Right atrium auricular region (tissue), 2 donors: ENCODE measurements at regions not wholly inside any gene's neighbourhood (a gene's known extent, or its start where the extent isn't known, plus 50 kb on each side); places are given as distances from the start of the nearest gene placed in this dataset.
"Not testable (repeated sequence)": the region's sequence is repeated elsewhere in the genome, so short reads cannot be mapped to it uniquely, and the experiment has no call there.

Experiments used
- DNase-seq: peaks from one replicate; pipeline ENCODE4 v3.0.0-alpha.2; 2019; ENCODE audit warnings: low spot score
- H3K27ac ChIP-seq, 2 donors: fragments of 200-600 bp; sonication (generic); 1 replicate in 1 of 2; 2 replicates in 1 of 2; pipeline ENCODE4 v1.5.1; 2016 to 2019
- H3K27me3 ChIP-seq, 2 donors: fragments of 200-600 bp; sonication (generic); one replicate each; pipeline versions ENCODE4 v1.5.1 to v1.6.0; 2017 to 2019
- H3K36me3 ChIP-seq: fragments of 200-600 bp; sonication (generic); one replicate; pipeline ENCODE4 v1.5.1; 2016
- H3K4me1 ChIP-seq, 2 donors: fragments of 200-600 bp; sonication (generic); one replicate each; pipeline versions ENCODE4 v1.5.1 to v1.6.0; 2017 to 2019
- H3K4me3 ChIP-seq, 2 donors: fragments of 200-600 bp; sonication (generic); 1 replicate in 1 of 2; 2 replicates in 1 of 2; pipeline ENCODE4 v1.5.1; 2017 to 2019; ENCODE audit warnings: mild to moderate bottlenecking in 1 of 2, moderate library complexity in 1 of 2
- H3K9me3 ChIP-seq, 2 donors: fragments of 200-600 bp; sonication (generic); one replicate each; pipeline ENCODE4 v1.5.1; 2019
- TF ChIP-seq, protein P1 (sequence below), 2 donors: fragments of 200-600 bp; sonication (generic); IDR thresholded peaks; one replicate each; pipeline ENCODE4 v1.5.1; 2019; ENCODE audit warnings: antibody characterized with exemption in 2 of 2

DNA sequence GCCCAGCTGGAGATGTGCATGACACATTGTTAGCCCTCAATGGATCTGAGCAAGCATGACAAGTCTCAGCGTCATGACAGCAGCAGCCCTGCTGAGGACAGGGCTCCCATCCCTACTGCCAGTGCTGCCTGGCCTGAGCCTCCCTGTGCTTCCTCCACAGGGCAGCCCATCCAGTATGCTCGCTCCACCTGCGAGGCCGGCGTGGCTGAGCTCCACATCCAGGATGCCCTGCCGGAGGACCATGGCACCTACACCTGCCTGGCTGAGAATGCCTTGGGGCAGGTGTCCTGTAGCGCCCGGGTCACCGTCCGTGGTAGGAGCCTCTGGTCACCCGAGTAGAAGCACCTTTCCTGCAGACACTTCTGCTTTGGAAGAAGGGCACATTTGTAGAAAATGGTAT lies 85.8 kb upstream of the OSBPL11 start:
- Histone ChIP-seq H3K36me3 (no peaks in the 10 kb centered on the region), H3K9me3 (no peaks in the 10 kb centered on the region), H3K4me3 (no peak overlapping the region), H3K4me1 (peaks cover 0 to 17% of the 10 kb centered on the region in 2 donors), H3K27ac (no peak overlapping the region), H3K27me3 (no peaks in the 10 kb centered on the region)
- TF ChIP-seq, protein P1, sequence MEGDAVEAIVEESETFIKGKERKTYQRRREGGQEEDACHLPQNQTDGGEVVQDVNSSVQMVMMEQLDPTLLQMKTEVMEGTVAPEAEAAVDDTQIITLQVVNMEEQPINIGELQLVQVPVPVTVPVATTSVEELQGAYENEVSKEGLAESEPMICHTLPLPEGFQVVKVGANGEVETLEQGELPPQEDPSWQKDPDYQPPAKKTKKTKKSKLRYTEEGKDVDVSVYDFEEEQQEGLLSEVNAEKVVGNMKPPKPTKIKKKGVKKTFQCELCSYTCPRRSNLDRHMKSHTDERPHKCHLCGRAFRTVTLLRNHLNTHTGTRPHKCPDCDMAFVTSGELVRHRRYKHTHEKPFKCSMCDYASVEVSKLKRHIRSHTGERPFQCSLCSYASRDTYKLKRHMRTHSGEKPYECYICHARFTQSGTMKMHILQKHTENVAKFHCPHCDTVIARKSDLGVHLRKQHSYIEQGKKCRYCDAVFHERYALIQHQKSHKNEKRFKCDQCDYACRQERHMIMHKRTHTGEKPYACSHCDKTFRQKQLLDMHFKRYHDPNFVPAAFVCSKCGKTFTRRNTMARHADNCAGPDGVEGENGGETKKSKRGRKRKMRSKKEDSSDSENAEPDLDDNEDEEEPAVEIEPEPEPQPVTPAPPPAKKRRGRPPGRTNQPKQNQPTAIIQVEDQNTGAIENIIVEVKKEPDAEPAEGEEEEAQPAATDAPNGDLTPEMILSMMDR (IDR thresholded peaks at IDR 0.05) = no peak
- no peak for DNase-seq

GRCh38 chr3:125681906-125682305 lies 86.6 kb upstream of the OSBPL11 start:
- not testable (repeated sequence) for H3K27ac ChIP-seq, H3K9me3 ChIP-seq, DNase-seq, H3K36me3 ChIP-seq, H3K27me3 ChIP-seq, H3K4me3 ChIP-seq
- H3K4me1 ChIP-seq = peaks cover 0 to 17% of the 10 kb centered on the region in 2 donors

- DNase-seq = peak; percentile 69
Measured at GRCh38 chr3:125682610-125683009, 87.3 kb upstream of the OSBPL11 start.

DNA sequence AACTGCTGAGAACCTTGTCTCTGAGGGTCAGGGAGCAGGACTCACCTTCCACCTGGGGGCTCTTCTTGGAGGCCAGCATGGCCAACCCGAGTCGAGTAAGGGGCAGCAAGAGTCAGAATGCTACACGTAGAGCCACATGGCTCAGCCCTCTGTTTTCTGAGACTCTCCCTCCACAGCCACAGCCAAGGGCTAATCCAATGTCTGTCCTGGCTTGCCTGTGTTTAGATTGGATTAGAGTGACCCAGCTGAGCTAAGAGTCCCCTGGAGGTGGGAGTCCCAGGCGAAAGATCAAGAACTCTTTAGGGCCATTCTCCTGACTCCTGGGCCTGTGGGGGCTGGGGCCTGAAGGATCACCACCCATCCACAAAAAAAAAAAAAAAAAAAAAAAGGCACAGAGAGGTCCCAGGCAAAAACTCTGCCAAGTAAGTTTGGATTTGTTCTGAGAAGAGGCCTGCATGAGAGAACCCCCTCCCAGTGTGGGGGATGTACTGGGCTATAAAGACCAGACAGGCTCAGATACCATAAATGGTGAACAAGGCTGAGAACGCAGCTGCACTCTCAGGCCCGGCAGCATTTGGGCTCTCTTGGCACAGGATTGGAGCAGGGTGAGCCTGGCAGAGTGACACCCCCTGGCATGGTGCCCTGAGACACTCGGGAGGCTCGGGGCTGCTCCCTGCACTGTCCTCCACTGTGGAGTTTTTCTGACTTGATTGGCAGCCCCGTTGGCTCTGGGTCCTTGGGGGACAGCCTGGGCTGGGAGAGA lies 88.0 kb upstream of the OSBPL11 start:
- TF ChIP-seq, protein P1 (IDR thresholded peaks at IDR 0.05) = no peak
- H3K4me1 ChIP-seq = peaks cover 0 to 17% of the 10 kb centered on the region in 2 donors
- H3K36me3 ChIP-seq = no peaks in the 10 kb centered on the region
- no peaks in the 10 kb centered on the region for H3K27me3 ChIP-seq
- no peak for DNase-seq
- H3K4me3 ChIP-seq = no peak overlapping the region
- peak overlapping the region; percentile 39 to 56 for H3K27ac ChIP-seq
- no peaks in the 10 kb centered on the region for H3K9me3 ChIP-seq

More at GRCh38 chr3:125682610-125683009, 87.3 kb upstream of the OSBPL11 start:
- peaks cover 0 to 17% of the 10 kb centered on the region in 2 donors for H3K4me1 ChIP-seq
- H3K9me3 ChIP-seq, H3K27me3 ChIP-seq, H3K36me3 ChIP-seq, H3K4me3 ChIP-seq: not testable (repeated sequence)
- peak overlapping the region in 1 of 2 donors; percentile 56 for H3K27ac ChIP-seq

GRCh38 chr3:125684199-125684598 lies 88.9 kb upstream of the OSBPL11 start:
- Histone ChIP-seq H3K27ac (no peak overlapping the region), H3K4me3 (no peak overlapping the region), H3K36me3 (no peaks in the 10 kb centered on the region), H3K9me3 (no peaks in the 10 kb centered on the region), H3K27me3 (no peaks in the 10 kb centered on the region), H3K4me1 (peaks cover 0 to 17% of the 10 kb centered on the region in 2 donors)
- TF ChIP-seq, protein P1 (IDR thresholded peaks at IDR 0.05) = peak; percentile 17 to 52
- DNase-seq = no peak

- not testable (repeated sequence) for H3K4me3 ChIP-seq, H3K27ac ChIP-seq, H3K27me3 ChIP-seq, H3K9me3 ChIP-seq, DNase-seq, H3K36me3 ChIP-seq
- H3K4me1 ChIP-seq = peaks cover 0 to 17% of the 10 kb centered on the region in 2 donors
Measured at GRCh38 chr3:125685741-125686140, 90.4 kb upstream of the OSBPL11 start.

DNA sequence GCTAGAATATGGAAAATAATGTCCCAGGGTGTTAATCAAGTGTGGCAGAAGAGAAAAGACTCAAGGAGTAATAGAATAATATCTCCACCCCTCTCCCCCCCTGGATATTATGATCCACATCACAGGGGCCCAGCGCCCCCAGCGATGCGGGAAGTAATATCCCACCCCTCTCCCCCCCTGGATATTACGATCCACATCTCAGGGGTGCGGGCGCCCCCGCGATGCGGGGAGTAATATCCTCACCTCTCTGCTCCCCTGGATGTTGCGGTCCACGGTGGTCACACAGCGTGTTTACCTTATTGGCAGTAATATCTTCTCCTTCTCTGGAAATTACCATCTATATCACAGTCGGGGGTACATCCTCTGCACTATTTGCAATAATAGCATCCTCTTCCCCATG lies 97.1 kb upstream of the OSBPL11 start:
- TF ChIP-seq, protein P1 (IDR thresholded peaks at IDR 0.05) = no peak
- H3K27ac ChIP-seq = no peak overlapping the region
- no peak overlapping the region for H3K4me3 ChIP-seq
- no peaks in the 10 kb centered on the region for H3K4me1 ChIP-seq
- no peaks in the 10 kb centered on the region for H3K36me3 ChIP-seq
- DNase-seq = no peak
- no peaks in the 10 kb centered on the region for H3K9me3 ChIP-seq
- no peaks in the 10 kb centered on the region for H3K27me3 ChIP-seq
